Astrocyte (in vitro differentiated cells and primary cell): ENCODE measurements at regions not wholly inside any gene's neighbourhood (a gene's known extent, or its start where the extent isn't known, plus 50 kb on each side); places are given as distances from the start of the nearest gene placed in this dataset.

Experiments
- DNase-seq: peaks from one replicate; pipeline ENCODE4 v3.0.0-alpha.2; 2010; ENCODE audit warnings: low read depth
- FAIRE-seq: peaks from 2 replicates; lab custom pipeline; 2011; peaks lifted over from hg19 to GRCh38; lab: Jason Lieb, UNC
- H2AFZ ChIP-seq: 2 replicates; pipeline ENCODE4 v1.6.0; 2012; ENCODE audit warnings: low read depth, low read length, inconsistent platforms
- H3K27ac ChIP-seq: 2 replicates; pipeline ENCODE4 v1.5.1; 2011; ENCODE audit warnings: low read depth, low read length, inconsistent platforms
- H3K27me3 ChIP-seq: 2 replicates; pipeline ENCODE4 v1.6.0; 2011; ENCODE audit warnings: low read length, inconsistent platforms; ENCODE audit not compliant: insufficient read depth
- H3K36me3 ChIP-seq: 2 replicates; pipeline ENCODE4 v1.5.1; 2011; ENCODE audit warnings: low read length, inconsistent platforms; ENCODE audit not compliant: insufficient read depth
- H3K4me1 ChIP-seq: 2 replicates; pipeline ENCODE4 v1.5.1; 2011; ENCODE audit warnings: low read length, inconsistent platforms; ENCODE audit not compliant: insufficient read depth
- H3K4me2 ChIP-seq: 2 replicates; pipeline ENCODE4 v1.6.0; 2012; ENCODE audit warnings: low read length, inconsistent platforms
- H3K4me3 ChIP-seq: 2 replicates; pipeline ENCODE4 v1.5.1; 2011; ENCODE audit warnings: low read depth, mild to moderate bottlenecking, low read length, inconsistent platforms; ENCODE audit not compliant: insufficient read depth
- H3K79me2 ChIP-seq: 2 replicates; pipeline ENCODE4 v1.6.0; 2012; ENCODE audit warnings: mild to moderate bottlenecking, low read length, inconsistent platforms; ENCODE audit not compliant: insufficient read depth
- H3K9ac ChIP-seq: 2 replicates; pipeline ENCODE4 v1.6.0; 2012; ENCODE audit warnings: mild to moderate bottlenecking, low read length, inconsistent platforms
- H3K9me3 ChIP-seq: 2 replicates; pipeline ENCODE4 v1.5.1; 2012; ENCODE audit warnings: low read depth, mild to moderate bottlenecking, low read length, inconsistent platforms; ENCODE audit not compliant: insufficient read depth
- H4K20me1 ChIP-seq: 2 replicates; pipeline ENCODE4 v1.6.0; 2012; ENCODE audit warnings: low read length, inconsistent platforms; ENCODE audit not compliant: insufficient read depth
- H3K27ac Mint-ChIP-seq: one replicate; pipeline ENCODE4 v1.8.0; 2021; ENCODE audit warnings: mild to moderate bottlenecking, mixed read lengths; ENCODE audit not compliant: unreplicated experiment
- H3K27me3 Mint-ChIP-seq: one replicate; pipeline ENCODE4 v1.8.0; 2021; ENCODE audit warnings: low read depth, mixed read lengths; ENCODE audit not compliant: unreplicated experiment
- H3K36me3 Mint-ChIP-seq: one replicate; pipeline ENCODE4 v1.8.0; 2021; ENCODE audit warnings: low read depth, mixed read lengths; ENCODE audit not compliant: unreplicated experiment
- H3K4me1 Mint-ChIP-seq: one replicate; pipeline ENCODE4 v1.8.0; 2021; ENCODE audit warnings: low read depth, mixed read lengths; ENCODE audit not compliant: unreplicated experiment
- H3K4me3 Mint-ChIP-seq: one replicate; pipeline ENCODE4 v1.8.0; 2021; ENCODE audit warnings: mild to moderate bottlenecking, moderate library complexity, mixed read lengths; ENCODE audit not compliant: unreplicated experiment
- H3K9me3 Mint-ChIP-seq: one replicate; pipeline ENCODE4 v1.8.0; 2021; ENCODE audit warnings: mild to moderate bottlenecking, mixed read lengths; ENCODE audit not compliant: unreplicated experiment
- EZH2 ChIP-seq: IDR thresholded peaks from 2 replicates; pipeline ENCODE4 v1.6.1; 2012; ENCODE audit warnings: mild to moderate bottlenecking, low read length, inconsistent platforms; ENCODE audit not compliant: insufficient read depth
- TF ChIP-seq, protein P1 (sequence below): IDR thresholded peaks from 2 replicates; pipeline ENCODE4 v1.5.1; 2011; ENCODE audit warnings: low read depth, mild to moderate bottlenecking, inconsistent platforms, low read length, moderate library complexity; ENCODE audit not compliant: insufficient read depth

- Histone ChIP-seq H2AFZ (no peak overlapping the region), H3K4me3 (no peak overlapping the region), H3K4me2 (no peak overlapping the region), H3K36me3 (no peaks in the 10 kb centered on the region), H3K9me3 (no peaks in the 10 kb centered on the region), H3K27me3 (peaks cover 17% of the 10 kb centered on the region), H3K9ac (no peak overlapping the region), H4K20me1 (no peaks in the 10 kb centered on the region), H3K27ac (no peak overlapping the region), H3K79me2 (no peaks in the 10 kb centered on the region), H3K4me1 (peaks cover 4% of the 10 kb centered on the region)
- Mint-ChIP-seq H3K27me3 (peaks cover 30% of the 10 kb centered on the region), H3K4me1 (peaks cover 13% of the 10 kb centered on the region), H3K4me3 (no peak overlapping the region), H3K36me3 (peaks cover 2% of the 10 kb centered on the region), H3K9me3 (no peaks in the 10 kb centered on the region), H3K27ac (no peak overlapping the region)
- DNase-seq (no peak), FAIRE-seq (no peak)
- TF ChIP-seq EZH2, result no peak
- TF ChIP-seq, protein P1, sequence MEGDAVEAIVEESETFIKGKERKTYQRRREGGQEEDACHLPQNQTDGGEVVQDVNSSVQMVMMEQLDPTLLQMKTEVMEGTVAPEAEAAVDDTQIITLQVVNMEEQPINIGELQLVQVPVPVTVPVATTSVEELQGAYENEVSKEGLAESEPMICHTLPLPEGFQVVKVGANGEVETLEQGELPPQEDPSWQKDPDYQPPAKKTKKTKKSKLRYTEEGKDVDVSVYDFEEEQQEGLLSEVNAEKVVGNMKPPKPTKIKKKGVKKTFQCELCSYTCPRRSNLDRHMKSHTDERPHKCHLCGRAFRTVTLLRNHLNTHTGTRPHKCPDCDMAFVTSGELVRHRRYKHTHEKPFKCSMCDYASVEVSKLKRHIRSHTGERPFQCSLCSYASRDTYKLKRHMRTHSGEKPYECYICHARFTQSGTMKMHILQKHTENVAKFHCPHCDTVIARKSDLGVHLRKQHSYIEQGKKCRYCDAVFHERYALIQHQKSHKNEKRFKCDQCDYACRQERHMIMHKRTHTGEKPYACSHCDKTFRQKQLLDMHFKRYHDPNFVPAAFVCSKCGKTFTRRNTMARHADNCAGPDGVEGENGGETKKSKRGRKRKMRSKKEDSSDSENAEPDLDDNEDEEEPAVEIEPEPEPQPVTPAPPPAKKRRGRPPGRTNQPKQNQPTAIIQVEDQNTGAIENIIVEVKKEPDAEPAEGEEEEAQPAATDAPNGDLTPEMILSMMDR, result no peak
Observed at GRCh38 chr1:228935855-228936727, 200.8 kb downstream of the RHOU start.

- no peak for TF ChIP-seq EZH2
- Histone ChIP-seq H3K79me2 (no peaks in the 10 kb centered on the region), H3K9me3 (no peaks in the 10 kb centered on the region), H3K36me3 (no peaks in the 10 kb centered on the region), H2AFZ (no peak overlapping the region), H3K27ac (no peak overlapping the region), H4K20me1 (no peaks in the 10 kb centered on the region), H3K4me3 (no peak overlapping the region), H3K4me2 (no peak overlapping the region), H3K9ac (no peak overlapping the region), H3K27me3 (peaks cover 19% of the 10 kb centered on the region), H3K4me1 (peaks cover 4% of the 10 kb centered on the region)
- Mint-ChIP-seq H3K4me3 (no peak overlapping the region), H3K4me1 (peaks cover 13% of the 10 kb centered on the region), H3K36me3 (peaks cover 2% of the 10 kb centered on the region), H3K9me3 (no peaks in the 10 kb centered on the region), H3K27ac (no peak overlapping the region), H3K27me3 (peaks cover 26% of the 10 kb centered on the region)
- DNase-seq, result no peak
- no peak for FAIRE-seq
Observed at GRCh38 chr1:228936881-228937280, 201.6 kb downstream of the RHOU start.

DNA sequence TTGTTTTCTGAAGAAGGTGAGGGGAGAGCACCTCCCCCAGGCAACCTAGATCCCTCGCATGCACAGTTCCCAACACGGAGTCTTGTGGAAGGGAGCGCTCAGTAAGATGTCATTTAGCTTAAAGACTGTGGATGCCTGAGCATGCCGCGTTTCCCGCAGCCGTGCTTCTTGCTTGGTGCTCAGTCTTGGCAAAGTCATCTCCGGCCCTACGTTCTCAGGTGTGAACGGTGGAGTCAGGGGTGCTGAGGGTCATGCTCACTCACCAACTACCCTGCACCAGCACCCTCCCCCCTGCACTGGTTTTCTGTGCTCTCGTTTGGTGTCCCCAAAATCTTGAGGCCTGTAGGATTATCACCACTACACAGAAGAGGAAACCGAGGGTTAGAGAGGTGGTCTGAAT is 202.1 kb downstream of the RHOU start:
- Mint-ChIP-seq H3K36me3 (peaks cover 2% of the 10 kb centered on the region), H3K4me1 (peaks cover 13% of the 10 kb centered on the region), H3K27me3 (peaks cover 27% of the 10 kb centered on the region), H3K27ac (no peak overlapping the region), H3K4me3 (no peak overlapping the region), H3K9me3 (no peaks in the 10 kb centered on the region)
- no peaks in the 10 kb centered on the region for H4K20me1 ChIP-seq
- H3K4me3 ChIP-seq, result no peak overlapping the region
- DNase-seq (no peak), FAIRE-seq (no peak)
- H3K4me2 ChIP-seq, result no peak overlapping the region
- no peaks in the 10 kb centered on the region for H3K9me3 ChIP-seq
- H3K27me3 ChIP-seq, result peaks cover 18% of the 10 kb centered on the region
- no peaks in the 10 kb centered on the region for H3K36me3 ChIP-seq
- H2AFZ ChIP-seq, result no peak overlapping the region
- H3K79me2 ChIP-seq, result no peaks in the 10 kb centered on the region
- no peak overlapping the region for H3K9ac ChIP-seq
- no peak overlapping the region for H3K27ac ChIP-seq
- TF ChIP-seq EZH2, result no peak
- TF ChIP-seq, protein P1, result no peak
- H3K4me1 ChIP-seq, result peaks cover 4% of the 10 kb centered on the region
